Upper lobe of left lung (tissue), 6 donors: ENCODE measurements at regions not wholly inside any gene's neighbourhood (a gene's known extent, or its start where the extent isn't known, plus 50 kb on each side); places are given as distances from the start of the nearest gene placed in this dataset.
"Not testable (repeated sequence)": the region's sequence is repeated elsewhere in the genome, so short reads cannot be mapped to it uniquely, and the experiment has no call there.

Experiments
- ATAC-seq, 2 donors: fragments of 200-7000 bp; cut with Tn5 transposase; one replicate each; pipeline ENCODE4 v1.9.1; 2022; ENCODE audit warnings: mild to moderate bottlenecking in 2 of 2, moderate library complexity in 2 of 2; ENCODE audit not compliant: low FRiP score in 2 of 2
- DNase-seq, 2 donors: peaks; one replicate each; pipeline ENCODE4 v3.0.0-alpha.2; 2019 to 2020
- H3K27ac ChIP-seq, 4 donors: fragments of 200-600 bp; sonication (generic); one replicate each; pipeline ENCODE4 v1.5.1; 2016 to 2019
- H3K27me3 ChIP-seq, 4 donors: fragments of 200-600 bp; sonication (generic); one replicate each; pipeline ENCODE4 v1.5.1; 2017 to 2019
- H3K36me3 ChIP-seq, 4 donors: fragments of 200-600 bp; sonication (generic); one replicate each; pipeline ENCODE4 v1.5.1; 2016 to 2019
- H3K4me1 ChIP-seq, 4 donors: fragments of 200-600 bp; sonication (generic); one replicate each; pipeline ENCODE4 v1.5.1; 2018 to 2019
- H3K4me3 ChIP-seq, 4 donors: fragments of 200-600 bp; sonication (generic); one replicate each; pipeline ENCODE4 v1.5.1; 2017 to 2019; ENCODE audit warnings: mild to moderate bottlenecking in 2 of 4, moderate library complexity in 1 of 4
- H3K9me3 ChIP-seq, 4 donors: fragments of 200-600 bp; sonication (generic); one replicate each; pipeline ENCODE4 v1.5.1; 2018 to 2019
- CTCF ChIP-seq, 6 experiments: fragments of 450-650 bp in 4 of 6; fragments of 200-600 bp in 2 of 6; sonication (generic) in 2 of 6; IDR thresholded peaks; one replicate each; pipeline ENCODE4 v1.5.1; 2016 to 2019; ENCODE audit warnings: antibody characterized with exemption in 6 of 6
- EP300 ChIP-seq, 4 donors: sonication (generic); formaldehyde crosslinking; IDR thresholded peaks; one replicate each; pipeline ENCODE4 v1.5.1; 2017; ENCODE audit warnings: antibody characterized with exemption in 4 of 4, control low read depth in 2 of 4
- POLR2A ChIP-seq, 4 donors: fragments of 450-650 bp; IDR thresholded peaks; one replicate each; pipeline ENCODE4 v1.5.1; 2016 to 2017; ENCODE audit warnings: antibody characterized with exemption in 4 of 4, mild to moderate bottlenecking in 2 of 4
- POLR2AphosphoS5 ChIP-seq, 2 donors: sonication (generic); formaldehyde crosslinking; IDR thresholded peaks; one replicate each; pipeline ENCODE4 v1.5.1; 2017; ENCODE audit warnings: antibody characterized with exemption in 2 of 2
- WGBS, 2 donors: methylation state at CpG; one replicate each; pipeline ENCODE4 v1.1.5; 2017 to 2018; 5-methylcytosine and 5-hydroxymethylcytosine counted together
- donor health status: DM: no; HTN: no; CAD: no; lungs with moderate emphysema.
- donor health status: DM: no; HTN: yes; CAD: no; lungs with severe emphysema.

GRCh38 chr11:21646351-21646750 is 546.5 kb upstream of the ANO5 start:
- Histone ChIP-seq H3K4me1 (no peaks in the 10 kb centered on the region), H3K9me3 (no peaks in the 10 kb centered on the region), H3K27me3 (no peaks in the 10 kb centered on the region), H3K4me3 (no peak overlapping the region), H3K36me3 (no peaks in the 10 kb centered on the region), H3K27ac (no peak overlapping the region)
- TF ChIP-seq EP300 (IDR thresholded peaks at IDR 0.05) (no peak), CTCF (IDR thresholded peaks at IDR 0.05) (no peak), POLR2A (IDR thresholded peaks at IDR 0.05) (no peak), POLR2AphosphoS5 (IDR thresholded peaks at IDR 0.05) (no peak)
- no peak for DNase-seq
- 83 to 91% methylated on average over 1 of the region's 1 CpG for WGBS, 2 donors
- ATAC-seq = no peak

GRCh38 chr11:21650961-21651360 is 541.9 kb upstream of the ANO5 start:
- no peaks in the 10 kb centered on the region for H3K4me1 ChIP-seq
- 54 to 63% methylated on average over 1 of the region's 1 CpG for WGBS, 2 donors
- DNase-seq (no peak), ATAC-seq (no peak)
- no peak overlapping the region for H3K27ac ChIP-seq
- no peaks in the 10 kb centered on the region for H3K9me3 ChIP-seq
- H3K36me3 ChIP-seq = no peaks in the 10 kb centered on the region
- peaks cover 0 to 1% (median 0%) of the 10 kb centered on the region in 4 donors for H3K27me3 ChIP-seq
- no peak for TF ChIP-seq EP300 (IDR thresholded peaks at IDR 0.05)
- TF ChIP-seq POLR2AphosphoS5 (IDR thresholded peaks at IDR 0.05) = no peak
- no peak for TF ChIP-seq POLR2A (IDR thresholded peaks at IDR 0.05)
- TF ChIP-seq CTCF (IDR thresholded peaks at IDR 0.05) = no peak
- no peak overlapping the region for H3K4me3 ChIP-seq

- H3K36me3 ChIP-seq = no peaks in the 10 kb centered on the region
- no peaks in the 10 kb centered on the region for H3K9me3 ChIP-seq
- peaks cover 0 to 1% (median 0%) of the 10 kb centered on the region in 4 donors for H3K27me3 ChIP-seq
- no peak for DNase-seq
- no peak overlapping the region for H3K27ac ChIP-seq
- no peaks in the 10 kb centered on the region for H3K4me1 ChIP-seq
- no peak overlapping the region for H3K4me3 ChIP-seq
- WGBS, 2 donors = 41 to 56% methylated on average over 5 of the region's 5 CpGs
- no peak for ATAC-seq
- no peak for TF ChIP-seq POLR2AphosphoS5 (IDR thresholded peaks at IDR 0.05)
- TF ChIP-seq POLR2A (IDR thresholded peaks at IDR 0.05) = no peak
- TF ChIP-seq EP300 (IDR thresholded peaks at IDR 0.05) = no peak
- no peak for TF ChIP-seq CTCF (IDR thresholded peaks at IDR 0.05)
These were observed 538.9 kb upstream of the ANO5 start for GRCh38 chr11:21653951-21654421.

- DNase-seq (no peak), ATAC-seq (no peak)
- no peaks in the 10 kb centered on the region for H3K9me3 ChIP-seq
- peaks cover 0 to 1% (median 0%) of the 10 kb centered on the region in 4 donors for H3K27me3 ChIP-seq
- no peak overlapping the region for H3K4me3 ChIP-seq
- TF ChIP-seq POLR2AphosphoS5 (IDR thresholded peaks at IDR 0.05) (no peak), POLR2A (IDR thresholded peaks at IDR 0.05) (no peak), CTCF (IDR thresholded peaks at IDR 0.05) (no peak), EP300 (IDR thresholded peaks at IDR 0.05) (no peak)
- H3K36me3 ChIP-seq = no peaks in the 10 kb centered on the region
- H3K27ac ChIP-seq = no peak overlapping the region
- H3K4me1 ChIP-seq = no peaks in the 10 kb centered on the region
- 90 to 92% methylated on average over 4 of the region's 4 CpGs for WGBS, 2 donors
These were observed 536.8 kb upstream of the ANO5 start for GRCh38 chr11:21656065-21656464.

GRCh38 chr11:21658654-21659193 is 534.2 kb upstream of the ANO5 start:
- Histone ChIP-seq H3K4me3 (no peak overlapping the region), H3K27ac (no peak overlapping the region), H3K36me3 (no peaks in the 10 kb centered on the region), H3K27me3 (no peaks in the 10 kb centered on the region), H3K9me3 (no peaks in the 10 kb centered on the region), H3K4me1 (no peaks in the 10 kb centered on the region)
- WGBS, 2 donors = 61 to 83% methylated on average over 4 of the region's 4 CpGs
- ATAC-seq (no peak), DNase-seq (no peak)
- TF ChIP-seq EP300 (IDR thresholded peaks at IDR 0.05) (no peak), POLR2A (IDR thresholded peaks at IDR 0.05) (no peak), CTCF (IDR thresholded peaks at IDR 0.05) (no peak), POLR2AphosphoS5 (IDR thresholded peaks at IDR 0.05) (no peak)

GRCh38 chr11:21659377-21659776 is 533.5 kb upstream of the ANO5 start:
- H3K27me3 ChIP-seq, H3K9me3 ChIP-seq, ATAC-seq, H3K36me3 ChIP-seq, H3K4me1 ChIP-seq, DNase-seq, H3K4me3 ChIP-seq, H3K27ac ChIP-seq: not testable (repeated sequence)
- WGBS, 2 donors = 77 to 79% methylated on average over 2 of the region's 2 CpGs
